Activated T-cell treated with anti-CD3 and anti-CD28 coated beads for 1 hour (primary cell): ENCODE measurements at regions not wholly inside any gene's neighbourhood (a gene's known extent, or its start where the extent isn't known, plus 50 kb on each side); places are given as distances from the start of the nearest gene placed in this dataset.

Experiments used
- DNase-seq: peaks from one replicate; pipeline ENCODE4 v3.0.0-alpha.2; 2020; ENCODE audit warnings: low read depth

DNA sequence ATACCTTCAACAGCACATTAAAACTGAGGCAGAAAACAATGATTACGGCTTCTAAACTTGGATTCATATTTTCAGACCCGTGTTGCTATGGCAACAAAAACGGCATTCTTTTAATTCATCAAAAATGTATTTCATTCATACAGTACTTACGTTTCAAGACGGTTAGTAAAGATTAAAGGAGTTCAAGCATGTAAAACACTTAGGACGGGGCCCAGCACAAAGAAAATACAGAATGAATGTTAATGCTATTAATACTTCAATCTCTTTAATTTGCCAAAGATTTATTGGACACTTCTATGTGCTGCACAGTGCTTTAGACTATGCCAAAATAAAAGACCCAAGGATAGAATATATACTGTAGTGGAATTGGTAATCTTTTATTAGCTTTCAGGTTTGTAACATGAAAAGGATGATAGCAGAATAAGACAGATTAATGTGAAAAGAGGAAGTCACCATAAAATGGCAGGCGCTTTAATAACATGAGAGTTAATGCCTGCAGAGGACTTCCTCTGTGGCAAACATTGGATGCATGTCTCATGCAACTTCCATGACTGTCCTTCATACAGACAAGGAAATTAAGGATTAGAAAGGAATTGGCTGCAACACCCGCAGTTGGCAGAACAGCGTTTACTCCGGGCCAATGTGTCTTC lies 201.6 kb upstream of the KLF6 start:
- no peak for DNase-seq

DNA sequence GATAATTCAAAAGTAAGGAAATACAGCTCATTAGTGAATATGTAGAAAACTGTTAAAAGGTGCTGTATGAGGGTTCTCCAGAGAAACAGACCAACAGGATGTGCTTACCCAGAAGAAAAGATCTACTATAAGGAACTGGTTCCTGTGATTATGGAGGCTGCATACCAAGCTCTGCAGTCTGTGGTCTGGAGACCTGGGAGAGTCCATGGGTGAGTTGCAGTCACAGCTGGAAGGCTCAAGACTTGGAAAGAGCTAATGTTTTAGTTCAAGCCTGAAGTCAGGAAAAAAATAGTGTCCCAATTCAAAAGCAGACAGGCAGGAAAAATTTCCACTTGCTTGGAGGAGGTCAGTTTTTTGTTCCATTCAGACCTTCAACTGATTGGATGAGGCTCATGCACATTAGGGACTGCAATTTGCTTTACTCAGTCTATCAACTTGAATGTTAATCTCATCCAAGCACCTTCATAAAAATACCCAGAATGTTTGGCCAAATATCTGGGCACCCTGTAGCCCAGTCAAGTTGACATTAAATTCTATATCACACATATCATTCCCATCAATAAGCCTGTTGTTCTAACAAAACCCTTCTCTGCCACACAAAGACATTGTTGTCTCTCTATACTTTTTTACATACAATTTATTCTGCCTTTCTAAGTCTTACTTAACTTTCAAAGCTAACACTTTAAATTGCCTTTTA lies 197.9 kb upstream of the KLF6 start:
- DNase-seq: no peak

DNA sequence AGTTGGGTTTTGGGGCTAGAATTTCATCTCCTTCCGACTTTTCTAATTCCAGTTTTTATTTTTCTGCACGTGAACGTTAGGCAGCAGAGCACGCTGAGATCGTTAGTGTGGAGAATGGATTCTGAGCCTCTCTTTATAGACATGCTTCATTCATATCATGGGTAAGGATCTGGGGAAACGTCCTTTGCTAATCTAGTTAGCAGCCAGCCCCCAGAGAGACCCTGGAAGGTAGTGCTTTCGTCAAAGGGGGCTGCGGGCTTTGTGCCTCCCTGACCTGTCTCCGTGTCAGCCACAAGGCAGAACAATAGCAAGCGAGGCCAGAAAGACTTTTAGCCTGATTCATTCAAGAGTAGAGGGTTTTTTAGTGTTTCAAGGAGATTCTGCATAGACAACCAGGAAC lies 196.3 kb upstream of the KLF6 start:
- no peak for DNase-seq

DNA sequence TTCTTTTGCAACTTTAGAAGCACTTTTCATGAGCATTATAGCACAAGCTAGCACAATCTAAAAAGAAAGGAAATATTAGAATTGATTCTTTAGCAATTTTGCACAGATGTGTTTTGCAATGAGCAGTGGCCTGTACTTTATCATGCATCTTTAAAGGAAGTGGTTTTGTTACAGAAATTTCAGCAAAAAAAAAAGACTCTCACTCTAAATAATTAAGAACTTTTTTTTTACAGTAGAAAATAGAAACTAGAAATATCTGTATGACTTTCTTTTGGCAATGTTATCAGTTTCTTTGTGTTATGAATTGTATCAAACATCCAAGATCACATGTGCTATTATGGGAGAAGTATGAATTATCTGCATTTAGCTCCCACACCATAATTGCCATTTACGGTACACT lies 195.7 kb upstream of the KLF6 start:
- DNase-seq: no peak

DNA sequence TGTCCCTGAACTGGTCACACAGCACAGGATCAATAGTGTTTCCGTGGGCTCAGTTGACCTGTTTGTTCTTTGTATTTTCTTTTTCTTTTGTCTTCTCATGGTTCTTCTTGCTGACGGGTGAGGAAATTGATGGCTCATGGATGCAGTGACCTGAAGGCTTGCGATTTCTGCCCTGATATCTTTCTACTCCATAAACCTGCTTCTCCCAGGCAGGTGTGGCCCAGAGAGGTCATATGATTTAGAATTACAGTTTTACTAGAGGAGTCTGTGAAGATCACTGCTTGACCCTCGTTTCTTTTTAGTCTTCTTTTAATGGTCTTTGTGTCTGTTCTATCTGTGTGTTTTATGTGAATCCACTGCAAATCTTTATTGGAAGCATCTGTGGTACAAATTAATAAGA lies 195.1 kb upstream of the KLF6 start:
- DNase-seq: no peak

DNA sequence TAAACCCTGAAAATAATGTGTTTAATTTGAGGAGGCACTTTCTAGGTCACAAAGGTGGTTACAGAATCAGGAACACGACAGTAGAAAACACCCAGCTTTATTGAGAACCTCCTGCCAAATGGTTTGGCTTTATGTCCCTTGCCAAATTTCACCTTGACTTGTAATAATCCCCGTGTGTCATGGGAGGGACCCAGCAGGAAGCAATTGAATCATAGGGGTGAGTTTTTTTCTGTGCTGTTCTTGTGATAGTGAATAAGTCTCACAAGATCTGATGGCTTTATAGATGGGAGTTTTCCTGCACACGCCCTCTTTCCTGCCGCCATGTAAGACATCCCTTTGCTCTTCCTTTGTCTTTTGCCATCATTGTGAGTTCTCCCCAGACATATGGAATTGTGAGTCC lies 193.8 kb upstream of the KLF6 start:
- DNase-seq: no peak

DNA sequence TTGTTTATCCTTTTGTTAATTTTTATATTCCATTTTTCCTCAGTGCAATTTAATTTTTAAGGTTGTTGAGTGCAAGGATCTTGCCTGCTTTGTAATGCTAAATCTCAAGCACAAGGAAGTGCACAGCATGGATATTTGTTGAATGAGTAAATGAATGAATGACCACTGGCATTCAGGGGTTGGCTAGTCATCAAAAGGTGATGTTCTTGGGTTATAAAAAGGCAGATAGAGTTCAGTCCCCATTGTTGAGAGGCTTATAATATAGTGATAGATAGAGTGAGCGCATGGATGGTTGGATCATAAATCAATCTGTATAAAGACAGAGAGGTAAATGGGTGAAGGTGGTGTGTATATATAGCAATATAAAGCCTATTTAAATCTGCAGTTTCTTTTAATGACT lies 193.2 kb upstream of the KLF6 start:
- DNase-seq: no peak

DNA sequence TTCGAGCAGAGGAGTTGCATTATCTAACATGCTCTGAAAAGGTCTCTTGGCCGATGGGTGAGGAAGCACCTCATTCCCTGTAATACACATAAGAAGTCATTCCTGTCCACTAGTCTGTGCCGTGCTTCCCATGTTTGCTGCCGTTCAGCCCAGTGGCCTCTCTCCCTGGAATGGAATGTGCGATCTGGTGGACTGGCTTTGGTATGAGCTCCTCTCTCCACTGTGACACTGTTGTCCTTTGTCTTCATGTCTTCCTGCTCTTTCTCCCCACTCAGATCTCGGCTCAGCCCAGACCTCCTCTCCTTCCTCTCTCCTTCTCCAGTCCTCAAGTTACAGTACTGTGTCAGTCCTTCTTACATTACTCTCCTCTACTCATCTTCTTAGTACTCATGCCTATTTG lies 192.8 kb upstream of the KLF6 start:
- no peak for DNase-seq

DNA sequence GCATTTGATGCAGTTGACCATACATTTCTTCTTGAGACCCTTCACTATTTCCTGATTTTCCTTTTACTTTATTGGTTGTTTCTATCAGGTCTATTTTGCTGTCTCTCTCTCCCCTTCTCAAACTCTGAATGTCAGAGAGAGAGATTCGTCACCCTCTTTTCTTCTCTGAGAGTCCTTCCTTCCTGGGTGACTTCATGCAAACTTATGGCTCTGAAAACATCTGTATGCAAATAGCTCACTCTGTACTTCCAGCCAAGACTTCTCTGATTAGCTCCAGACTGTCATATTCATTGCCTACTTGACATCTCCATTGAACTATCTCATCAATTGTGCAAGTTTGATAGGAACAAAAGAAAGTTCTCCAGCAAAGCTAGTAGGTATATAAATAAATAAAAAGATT lies 191.7 kb upstream of the KLF6 start:
- DNase-seq: no peak

DNA sequence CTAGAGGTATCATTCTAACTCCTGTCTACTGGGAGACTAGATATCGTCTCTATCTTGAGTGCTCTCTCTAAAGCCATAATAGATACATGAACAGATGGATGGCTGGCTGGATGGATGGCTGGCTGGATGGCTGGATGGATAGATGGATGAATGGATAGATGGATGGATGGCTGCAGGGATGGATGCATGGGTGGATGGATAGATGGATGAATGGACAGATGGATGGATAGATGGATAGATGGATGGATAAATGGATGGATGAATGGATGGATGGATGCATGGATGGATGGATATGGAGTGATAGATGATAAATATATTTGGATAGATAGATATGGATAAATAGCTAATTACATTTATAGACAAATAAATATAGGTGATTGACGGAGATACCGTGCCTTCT lies 191.2 kb upstream of the KLF6 start:
- DNase-seq: no peak

DNA sequence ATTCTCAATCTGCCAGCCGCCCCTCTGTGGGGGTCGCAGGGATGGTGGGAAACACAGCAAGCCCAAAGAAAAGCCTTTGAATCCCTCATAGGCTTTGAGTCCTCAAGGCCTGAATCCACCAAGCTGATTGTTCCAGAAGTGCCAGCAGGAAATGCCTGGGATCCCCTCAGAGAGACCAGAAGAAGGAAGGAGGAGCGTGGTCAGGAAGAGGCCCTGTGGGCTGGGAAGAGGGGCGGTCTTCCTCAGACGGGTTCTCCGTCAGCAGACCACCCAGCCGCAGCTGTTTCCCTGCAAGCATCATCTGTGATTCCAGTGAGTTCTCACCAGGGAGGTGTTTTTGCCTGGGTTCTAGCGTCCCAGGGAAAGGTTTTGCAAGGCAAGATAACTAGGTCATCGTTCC lies 190.0 kb upstream of the KLF6 start:
- DNase-seq: no peak

DNA sequence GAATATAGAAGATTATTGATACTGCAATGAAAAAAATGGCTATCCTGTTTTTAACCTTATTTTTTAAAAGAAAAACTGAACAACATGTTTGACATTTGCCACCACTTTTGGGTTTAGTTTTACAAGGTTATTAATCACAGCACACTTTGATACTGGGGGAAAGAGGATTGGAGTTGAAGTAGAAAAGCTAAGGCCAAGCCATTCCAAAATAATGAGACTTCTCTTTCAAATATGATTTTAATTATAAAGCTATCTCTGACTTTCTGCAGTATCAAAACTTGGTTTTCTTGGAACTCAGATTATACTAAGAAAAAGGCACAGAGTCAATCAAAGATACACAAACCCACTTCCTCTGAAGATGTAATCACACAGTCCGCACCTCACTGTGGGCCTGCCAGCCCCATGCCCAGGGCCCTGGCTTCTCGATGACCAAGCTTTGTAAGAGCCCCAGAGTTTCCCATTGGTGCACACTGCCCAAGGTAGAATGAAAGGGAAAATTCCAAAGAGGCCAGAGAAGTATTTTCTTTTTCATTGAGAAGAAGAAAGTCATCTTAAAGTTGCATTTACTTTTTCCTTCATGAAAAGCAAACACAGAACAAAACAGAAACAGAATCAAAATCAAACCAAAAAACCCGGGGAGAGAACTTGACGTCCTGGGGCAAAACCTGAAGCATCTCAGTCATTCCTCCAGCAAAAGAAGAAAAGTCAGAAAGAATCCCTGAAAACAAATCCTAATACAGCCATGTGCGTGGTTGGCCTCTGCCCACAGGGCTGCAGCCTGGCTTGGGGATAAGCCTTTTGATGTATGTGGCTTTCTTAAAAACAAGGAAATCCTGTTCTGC lies 187.7 kb upstream of the KLF6 start:
- no peak for DNase-seq

DNA sequence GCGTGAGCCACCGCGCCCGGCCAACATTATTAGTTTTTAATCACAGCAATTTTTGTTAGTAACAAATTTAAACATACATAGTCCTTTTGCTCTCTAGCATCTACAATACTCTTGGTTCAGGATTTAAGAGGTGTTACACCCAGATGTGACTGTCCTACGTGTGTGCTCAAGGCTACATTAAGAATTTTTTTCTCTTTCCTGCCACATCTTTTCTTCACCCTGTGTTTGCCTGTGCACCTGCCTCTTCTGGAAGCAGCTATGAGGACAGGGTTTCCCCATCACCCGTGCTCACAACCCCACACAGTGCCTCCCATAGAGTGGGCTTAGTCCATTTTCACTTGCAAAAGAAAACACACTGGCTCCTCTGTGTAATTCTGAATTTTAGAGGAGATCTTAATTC lies 186.7 kb upstream of the KLF6 start:
- no peak for DNase-seq

DNA sequence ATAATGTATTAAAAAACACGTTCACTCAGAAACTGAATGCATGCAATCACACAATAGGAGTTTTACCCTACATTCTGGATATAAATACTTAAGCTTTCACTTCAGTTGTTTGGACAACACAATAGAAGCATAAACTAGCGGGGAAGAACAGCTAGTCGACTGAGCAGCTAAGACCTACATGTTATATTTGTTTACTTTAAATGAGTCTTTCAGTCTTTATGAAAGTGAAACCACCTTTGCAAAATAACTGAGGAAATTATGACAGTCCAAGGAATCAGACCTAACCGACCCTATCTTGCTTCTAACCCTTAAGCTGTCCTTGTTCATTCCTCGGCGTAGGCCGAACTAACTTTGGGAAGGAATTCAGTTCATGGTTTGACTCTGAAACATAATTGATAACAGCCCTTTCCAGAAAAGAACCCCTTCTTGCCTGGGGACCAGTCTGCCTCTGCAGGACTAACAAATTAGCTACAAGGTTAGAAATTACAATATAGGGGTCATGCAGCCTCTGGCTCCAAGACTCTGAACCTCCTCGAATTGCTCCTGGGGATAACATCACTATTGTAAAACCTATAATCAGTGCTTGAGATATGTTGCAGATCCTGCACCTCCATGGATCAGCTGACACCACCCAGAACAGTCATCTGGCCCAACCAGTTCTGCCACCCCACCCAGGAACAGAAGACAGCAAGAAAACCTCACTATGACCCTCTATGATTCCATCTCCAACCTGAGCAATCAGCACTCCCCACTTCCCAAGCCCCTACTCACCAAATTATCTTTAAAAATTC lies 185.1 kb upstream of the KLF6 start:
- DNase-seq: no peak

DNA sequence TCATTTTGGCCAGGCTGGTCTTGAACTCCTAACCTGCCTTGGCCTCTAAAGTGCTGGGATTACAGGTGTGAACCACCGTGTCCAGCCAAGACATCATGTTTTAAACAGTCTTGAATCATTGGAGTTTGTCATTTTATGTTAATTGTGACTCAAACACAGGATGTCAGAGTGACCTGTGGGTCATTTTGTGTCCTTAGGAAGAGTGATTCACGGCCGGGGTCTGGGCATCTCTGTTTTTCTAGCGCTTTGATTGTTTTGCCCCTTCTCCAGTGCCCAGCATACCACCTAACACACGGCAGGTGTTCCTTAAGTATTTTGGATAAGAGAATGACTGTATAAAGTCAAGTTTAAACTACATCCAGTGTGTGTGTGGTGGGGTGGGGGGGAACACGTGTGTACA lies 183.7 kb upstream of the KLF6 start:
- no peak for DNase-seq

DNA sequence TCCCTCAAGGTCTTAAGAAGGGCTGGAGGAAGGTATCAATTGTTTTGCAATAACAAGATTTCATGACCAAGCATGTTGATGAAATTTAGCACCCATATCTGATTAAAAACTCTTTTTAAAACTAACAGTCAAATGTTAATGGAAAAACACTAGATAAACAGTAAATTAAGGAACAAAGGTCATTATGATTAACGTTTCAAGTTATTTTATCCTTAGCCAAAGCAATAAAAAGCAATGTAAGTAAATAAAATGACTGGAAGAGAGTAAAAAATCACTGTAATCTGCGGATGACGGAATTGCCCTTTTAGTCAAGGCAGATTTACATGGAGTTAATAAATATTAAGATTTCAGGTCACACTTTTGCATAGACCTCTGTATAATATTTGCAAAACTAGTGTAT lies 179.5 kb upstream of the KLF6 start:
- no peak for DNase-seq

DNA sequence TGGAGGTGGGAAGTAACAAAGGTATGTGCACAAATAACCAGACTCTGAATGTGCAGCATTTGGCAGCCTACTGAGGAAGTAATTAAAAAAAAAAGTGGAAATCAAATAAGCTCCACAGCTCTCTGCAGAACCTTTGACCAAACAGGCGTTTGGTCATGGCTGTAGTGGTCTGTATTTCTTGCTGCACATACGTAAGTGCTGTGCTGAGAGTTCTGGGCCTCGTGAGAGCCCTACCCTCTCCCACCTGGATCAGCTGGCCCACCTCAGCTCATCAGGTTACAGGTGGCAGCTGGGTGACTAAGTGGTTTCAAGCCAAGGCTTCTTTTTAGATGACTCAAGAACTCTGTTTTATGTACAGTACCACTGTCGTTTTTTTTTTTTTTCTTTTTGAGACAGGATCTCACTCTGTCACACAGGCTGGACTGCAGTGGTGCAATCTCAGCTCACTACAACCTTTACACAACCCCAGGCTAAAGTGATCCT lies 178.2 kb upstream of the KLF6 start:
- no peak for DNase-seq

DNA sequence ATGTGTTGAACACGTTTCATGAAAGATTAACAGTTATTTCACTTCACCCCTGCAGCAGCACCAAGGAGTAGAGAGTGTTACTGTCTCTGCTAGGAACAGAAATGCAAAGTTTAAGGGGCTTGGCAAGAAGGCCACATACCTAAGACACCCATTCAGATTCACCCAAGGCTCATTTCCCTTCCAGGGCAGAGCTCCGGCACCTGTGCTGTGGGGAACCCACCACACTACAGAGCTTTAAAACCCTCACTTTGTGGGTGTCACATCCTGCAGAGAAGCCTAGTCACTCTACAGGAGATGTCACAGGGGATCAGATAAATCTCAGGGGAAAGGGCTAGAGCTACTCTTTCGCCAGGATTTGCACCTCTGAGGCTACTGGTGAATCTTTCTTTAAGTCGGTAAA lies 176.1 kb upstream of the KLF6 start:
- DNase-seq: no peak

DNA sequence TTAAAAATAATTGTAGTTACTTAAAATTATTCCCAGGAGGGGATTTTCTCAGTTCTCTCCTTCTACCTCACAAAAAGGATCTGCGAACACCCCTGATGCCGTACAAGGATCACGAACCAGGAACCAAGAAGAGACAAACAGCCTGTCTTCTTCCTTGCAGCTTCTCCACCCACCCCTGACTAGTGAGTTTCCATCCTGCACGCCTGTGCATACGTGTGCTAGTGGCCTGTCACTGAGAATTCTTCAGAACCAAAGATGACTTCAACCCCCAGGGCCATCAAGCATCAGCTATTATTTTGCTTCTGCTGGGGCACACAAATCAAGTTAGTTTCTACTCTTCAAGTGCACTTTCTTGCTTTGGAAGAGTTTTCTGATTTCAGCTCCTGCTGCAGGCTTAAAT lies 175.5 kb upstream of the KLF6 start:
- no peak for DNase-seq

DNA sequence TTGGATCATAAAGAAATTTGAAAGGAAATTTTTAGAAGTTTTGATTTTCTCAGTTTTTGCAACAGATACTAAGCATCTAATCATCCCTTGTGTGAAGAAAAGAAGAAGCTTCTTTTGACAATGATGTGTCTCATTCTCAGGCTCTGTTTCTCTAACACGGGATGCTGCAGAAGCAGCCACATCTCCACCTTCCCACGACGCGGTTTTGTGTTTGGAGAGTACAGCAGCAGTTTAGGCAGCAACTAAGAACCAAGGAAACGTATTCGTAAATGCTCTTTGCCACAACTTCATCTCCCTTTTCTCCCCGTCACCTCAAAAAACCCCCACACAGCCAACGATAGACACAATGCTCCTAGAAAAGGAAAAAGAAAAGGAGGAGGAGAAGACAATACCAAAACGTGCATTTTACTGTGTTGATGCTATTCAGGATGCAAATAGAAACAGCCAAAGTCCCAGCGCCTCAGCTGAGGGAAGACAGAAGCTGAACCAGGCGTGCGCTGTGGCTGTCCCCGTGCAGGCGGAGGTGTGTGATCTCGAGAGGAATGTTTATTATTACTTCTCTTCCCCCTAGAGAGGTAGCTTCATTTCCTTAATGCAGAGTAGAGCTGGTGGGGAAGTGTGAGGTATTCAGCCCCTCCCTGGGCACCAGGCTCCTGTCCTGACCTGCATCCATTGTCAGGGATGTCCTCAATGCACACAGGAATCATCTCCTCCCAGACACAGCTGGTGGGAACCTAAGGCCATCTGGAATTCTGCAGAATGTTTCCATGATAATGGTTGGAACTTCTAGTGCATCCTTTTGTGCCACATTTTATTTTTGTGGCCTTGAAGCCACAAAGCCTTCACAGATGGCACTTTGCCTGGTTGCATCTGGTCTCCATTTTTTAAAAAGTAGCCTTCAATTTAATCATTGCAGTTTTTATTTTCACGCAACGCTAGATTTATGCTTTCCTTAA lies 174.6 kb upstream of the KLF6 start:
- DNase-seq: no peak

DNA sequence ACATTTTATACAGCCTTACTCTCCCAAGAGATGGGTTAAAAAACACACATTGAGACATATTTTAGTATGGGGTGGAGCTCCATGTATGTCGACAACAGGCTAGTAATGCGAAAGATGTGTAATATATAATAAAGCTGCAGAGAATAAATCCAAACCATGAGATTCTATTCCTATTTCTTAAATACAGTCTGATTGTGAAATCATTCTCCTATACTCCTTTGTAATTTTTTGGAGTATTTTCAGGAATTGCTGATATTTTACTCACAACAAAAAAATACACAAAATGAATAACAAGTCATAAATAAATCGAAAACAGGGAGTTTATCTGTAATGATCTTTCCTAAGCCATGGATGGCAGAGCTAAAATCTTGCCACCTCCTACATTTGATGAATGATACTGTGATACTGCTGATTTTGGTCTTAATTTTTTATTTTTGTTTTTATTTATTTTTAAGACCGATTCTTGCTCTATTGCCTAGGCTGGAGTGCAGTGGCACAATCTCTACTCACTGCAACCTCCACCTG lies 173.5 kb upstream of the KLF6 start:
- no peak for DNase-seq
